ENCODE measurements at regions not wholly inside any gene's neighbourhood (a gene's known extent, or its start where the extent isn't known, plus 50 kb on each side); places are given as distances from the start of the nearest gene placed in this dataset.
"Not testable (repeated sequence)": the region's sequence is repeated elsewhere in the genome, so short reads cannot be mapped to it uniquely, and the experiment has no call there.

GRCh38 chr11:33987545-33987944, 64.0 kb upstream of the CAPRIN1 start:
- no peak for TF ChIP-seq CTCF (IDR thresholded peaks at IDR 0.05; ENCODE audit: insufficient read depth, low read depth, low read length)
- CTCF ChIA-PET = interaction anchor here (0.7 to 3.8 kb wide), 32 partner anchors 10 to 373 kb away, joined by 3 to 43 read pairs (median 4); no protein-coding TSS in a partner anchor
- POLR2A ChIA-PET = no interaction called here
- Histone ChIP-seq H3K27me3 (ENCODE audit: control insufficient read depth, insufficient read depth, low read length) (no peaks in the 10 kb centered on the region), H3K4me3 (ENCODE audit: low read depth, low read length) (no peak overlapping the region), H3K36me3 (ENCODE audit: control insufficient read depth, insufficient read depth, low read length) (no peaks in the 10 kb centered on the region)
- no peak for DNase-seq (ENCODE audit: low read depth)

GRCh38 chr11:33986597-33987501, 64.7 kb upstream of the CAPRIN1 start:
- CTCF ChIA-PET = interaction anchor here (0.7 to 3.8 kb wide), 21 partner anchors 11 to 194 kb away, joined by 3 to 43 read pairs (median 6); no protein-coding TSS in a partner anchor
- H3K36me3 ChIP-seq (ENCODE audit: control insufficient read depth, insufficient read depth, low read length); DNase-seq (ENCODE audit: low read depth); H3K4me3 ChIP-seq (ENCODE audit: low read depth, low read length); POLR2A ChIA-PET; H3K27me3 ChIP-seq (ENCODE audit: control insufficient read depth, insufficient read depth, low read length): not testable (repeated sequence)

- H3K36me3 ChIP-seq (ENCODE audit: control insufficient read depth, insufficient read depth, low read length) = no peaks in the 10 kb centered on the region
- ChIA-PET POLR2A (no interaction called here), CTCF (interaction anchor here (0.6 kb wide), 1 partner anchor 82 kb away, joined by 3 read pairs; no protein-coding TSS in a partner anchor)
- peak; percentile 30 for TF ChIP-seq CTCF (IDR thresholded peaks at IDR 0.05; ENCODE audit: insufficient read depth, low read depth, low read length)
- no peak overlapping the region for H3K4me3 ChIP-seq (ENCODE audit: low read depth, low read length)
- peaks cover 3% of the 10 kb centered on the region; the same call in 1 of the 2 replicates for H3K27me3 ChIP-seq (ENCODE audit: control insufficient read depth, insufficient read depth, low read length)
- no peak for DNase-seq (ENCODE audit: low read depth)
Observed at GRCh38 chr11:33984682-33985389, 66.7 kb upstream of the CAPRIN1 start.

GRCh38 chr11:33982661-33983060, 68.9 kb upstream of the CAPRIN1 start:
- no peaks in the 10 kb centered on the region for H3K36me3 ChIP-seq (ENCODE audit: control insufficient read depth, insufficient read depth, low read length)
- POLR2A ChIA-PET = no interaction called here
- no peak overlapping the region for H3K4me3 ChIP-seq (ENCODE audit: low read depth, low read length)
- peaks cover 4% of the 10 kb centered on the region; the same call in 1 of the 2 replicates for H3K27me3 ChIP-seq (ENCODE audit: control insufficient read depth, insufficient read depth, low read length)
- TF ChIP-seq CTCF (IDR thresholded peaks at IDR 0.05; ENCODE audit: insufficient read depth, low read depth, low read length) = no peak
- no peak for DNase-seq (ENCODE audit: low read depth)
- CTCF ChIA-PET = interaction anchor here (1.6 to 1.7 kb wide), 3 partner anchors 14 to 174 kb away, joined by 5 to 8 read pairs (median 6); no protein-coding TSS in a partner anchor

GRCh38 chr11:33980897-33981296, 70.6 kb upstream of the CAPRIN1 start:
- CTCF ChIA-PET = interaction anchor here (1.0 to 1.2 kb wide), 2 partner anchors 9 to 16 kb away, joined by 3 to 4 read pairs; no protein-coding TSS in a partner anchor

More at GRCh38 chr11:33980897-33981296, 70.6 kb upstream of the CAPRIN1 start:
- DNase-seq (ENCODE audit: low read depth) = no peak
- H3K36me3 ChIP-seq (ENCODE audit: control insufficient read depth, insufficient read depth, low read length) = no peaks in the 10 kb centered on the region
- H3K4me3 ChIP-seq (ENCODE audit: low read depth, low read length) = no peak overlapping the region
- POLR2A ChIA-PET = no interaction called here
- TF ChIP-seq CTCF (IDR thresholded peaks at IDR 0.05; ENCODE audit: insufficient read depth, low read depth, low read length) = no peak
- peaks cover 6% of the 10 kb centered on the region; the same call in 1 of the 2 replicates for H3K27me3 ChIP-seq (ENCODE audit: control insufficient read depth, insufficient read depth, low read length)

Data from BJ (cell line).